HS-5 (cell line): ENCODE measurements at regions not wholly inside any gene's neighbourhood (a gene's known extent, or its start where the extent isn't known, plus 50 kb on each side); places are given as distances from the start of the nearest gene placed in this dataset.
A peak's percentile ranks its signal among the peaks of the same experiment; 100 is the strongest.

Experiments used
- DNase-seq: peaks from one replicate; pipeline ENCODE4 v3.0.0-alpha.2; 2012; ENCODE audit warnings: low read depth

DNA sequence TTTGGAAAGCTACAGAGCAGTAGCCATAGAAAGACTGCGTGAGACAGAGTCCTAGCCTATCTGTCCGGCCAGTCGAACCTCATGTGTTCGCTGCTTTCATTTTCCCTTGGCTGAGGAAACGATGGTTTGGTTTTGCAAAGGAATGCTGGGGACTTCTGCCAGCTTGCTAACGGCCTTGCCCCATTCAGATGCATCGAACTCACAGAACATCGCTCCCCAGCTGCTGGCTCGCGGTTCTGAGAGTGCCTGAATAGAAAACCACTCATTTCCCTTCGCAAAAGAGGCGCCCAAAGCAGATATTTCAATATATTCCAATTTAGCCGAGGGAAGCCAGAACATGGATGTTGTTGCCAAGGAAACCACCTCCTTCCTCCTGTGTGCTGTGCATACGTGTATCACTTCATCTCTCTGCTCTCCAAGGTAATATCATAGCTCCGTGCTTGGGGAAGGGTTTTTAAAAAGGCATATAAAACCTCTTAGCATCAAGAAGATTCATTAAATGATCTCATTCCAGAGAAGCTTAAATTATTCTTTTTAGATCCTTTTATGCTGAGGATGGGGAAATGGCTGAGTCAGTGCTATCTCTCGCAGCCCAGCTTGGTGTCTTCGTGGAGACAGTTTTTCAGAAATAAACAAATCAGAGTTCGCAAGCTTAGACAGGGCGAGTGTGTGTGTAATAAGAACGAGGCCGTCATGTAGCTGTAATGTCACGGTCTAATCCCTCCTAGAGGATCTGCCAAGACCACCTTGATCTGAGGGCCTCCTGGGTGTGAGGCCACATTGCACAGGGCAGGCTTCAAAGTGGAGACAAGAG is 215.2 kb downstream of the RPS24 start:
- no peak for DNase-seq

DNA sequence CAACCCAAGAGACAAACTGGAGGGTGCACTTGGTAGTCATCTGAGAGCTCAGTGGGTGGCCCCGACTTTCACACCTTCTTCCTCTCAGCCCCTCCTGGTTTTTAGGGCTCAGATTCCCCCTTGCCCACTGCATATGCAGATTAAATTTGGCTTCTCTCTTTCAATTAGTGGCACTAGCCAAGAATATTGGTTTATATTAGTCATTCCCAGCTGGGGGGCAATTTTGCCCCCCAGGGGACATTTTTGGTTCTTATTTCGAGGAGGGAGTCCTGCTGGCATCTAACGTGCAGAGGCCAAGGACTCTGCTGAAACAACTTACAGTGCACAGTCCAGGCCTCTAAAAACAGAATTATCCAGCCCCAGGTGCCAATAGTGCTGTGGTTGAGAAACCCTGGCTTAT is 216.0 kb downstream of the RPS24 start:
- no peak for DNase-seq

DNA sequence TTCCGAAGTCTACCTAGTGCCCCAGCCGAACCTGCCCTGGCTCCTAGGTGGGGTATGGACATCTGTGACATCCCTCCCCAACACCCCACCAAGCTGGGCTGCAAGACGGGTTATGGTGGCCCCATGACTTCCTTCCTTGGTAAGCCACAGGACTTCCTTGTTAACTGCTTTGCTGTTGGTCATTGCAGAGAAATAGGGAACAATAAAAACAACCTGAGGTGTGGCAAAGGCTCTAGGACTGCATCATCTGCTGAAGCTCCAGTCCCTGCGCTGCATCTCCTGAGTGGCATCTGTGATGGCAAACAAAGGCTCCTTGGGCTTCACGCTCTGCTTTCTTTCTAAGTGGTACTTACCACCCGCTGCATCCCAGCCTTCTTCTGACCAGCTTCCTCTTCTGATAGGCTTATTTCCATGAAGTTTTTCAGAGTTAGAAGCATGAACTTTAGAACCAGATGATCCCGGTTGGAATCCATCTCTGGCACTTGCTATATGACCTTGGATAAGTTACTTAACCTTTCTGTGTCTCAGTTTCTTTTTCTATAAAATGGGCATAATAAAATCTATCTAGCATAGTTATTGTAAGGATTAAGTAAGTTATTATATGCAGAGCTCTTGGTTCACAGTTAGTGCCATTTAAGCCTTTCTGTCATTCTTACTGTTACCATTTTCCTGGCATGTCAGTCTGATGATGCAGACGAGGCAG is 216.8 kb downstream of the RPS24 start:
- no peak for DNase-seq

DNA sequence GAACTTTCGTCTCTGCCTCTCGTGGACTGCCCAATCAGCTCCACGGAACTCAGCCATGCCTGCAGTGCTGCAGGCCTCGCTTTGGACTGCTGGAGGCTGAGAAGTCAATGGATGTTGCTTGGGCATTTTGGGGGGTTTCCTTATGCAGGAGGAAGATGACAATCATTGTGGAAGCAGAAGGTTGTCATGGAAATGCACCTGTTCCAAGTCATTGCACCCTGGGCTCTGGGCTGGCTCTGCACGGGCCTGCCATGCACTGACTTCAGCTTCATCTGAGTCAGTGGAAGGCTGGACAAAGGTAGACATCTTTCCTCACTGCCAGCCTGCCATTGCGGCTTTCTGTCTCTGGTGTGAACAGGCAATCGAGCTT is 217.3 kb downstream of the RPS24 start:
- no peak for DNase-seq

DNA sequence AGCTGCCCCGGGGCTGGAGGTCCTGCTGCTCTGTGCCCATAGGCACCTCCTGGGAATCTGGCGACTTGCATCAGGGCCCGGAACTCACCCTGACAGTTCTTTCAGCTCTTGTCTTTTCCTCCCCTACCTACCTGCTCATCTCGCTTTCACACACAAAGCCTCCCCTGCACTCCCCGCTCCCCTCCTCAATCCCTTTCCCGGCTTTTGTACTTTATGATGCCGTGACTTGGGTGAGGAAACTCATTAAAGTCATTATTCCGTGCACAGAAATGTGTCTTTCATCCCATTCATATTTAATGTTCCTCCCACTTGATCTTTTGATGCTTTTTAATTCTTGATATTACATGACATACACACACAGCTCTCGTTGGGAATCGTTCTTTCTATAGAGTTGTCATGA is 218.6 kb downstream of the RPS24 start:
- DNase-seq, result no peak

DNA sequence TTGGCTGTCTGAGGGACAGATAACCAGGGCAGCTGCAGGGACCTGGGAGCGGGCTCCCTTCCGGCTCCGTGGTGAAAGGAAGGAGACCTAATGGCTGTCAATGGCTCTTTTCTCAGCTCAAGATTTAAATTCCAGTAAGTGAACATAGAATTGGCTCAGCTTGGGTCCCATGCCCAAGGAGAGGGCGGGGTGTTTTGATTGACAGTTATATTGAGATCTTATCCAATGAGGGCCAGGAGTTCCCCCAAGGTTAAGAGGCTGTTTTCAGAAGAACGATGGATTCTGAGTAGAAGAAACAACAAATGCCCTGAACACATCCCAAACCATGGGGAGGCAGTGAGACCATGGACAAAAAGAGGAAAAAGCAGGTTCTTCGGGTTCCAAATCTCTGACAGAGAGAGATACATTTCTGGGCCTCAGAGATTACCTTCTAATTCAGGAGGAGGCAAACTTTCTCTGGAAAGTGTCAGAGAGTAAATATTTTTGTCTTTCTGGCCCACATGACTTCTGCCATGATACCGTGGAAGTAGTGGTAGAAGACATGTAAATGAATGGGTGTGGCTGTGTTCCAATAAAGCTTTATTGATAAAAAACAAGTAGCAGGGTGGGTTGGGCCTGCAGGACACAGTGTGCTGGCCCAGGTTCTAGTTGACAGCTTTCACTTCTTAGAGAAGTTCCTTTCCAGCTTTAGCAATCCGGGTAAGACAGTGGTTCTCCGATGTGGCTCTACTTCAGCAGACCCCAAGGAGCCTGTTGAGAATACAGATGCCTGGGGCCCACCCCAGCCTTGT is 219.6 kb downstream of the RPS24 start:
- no peak for DNase-seq

DNA sequence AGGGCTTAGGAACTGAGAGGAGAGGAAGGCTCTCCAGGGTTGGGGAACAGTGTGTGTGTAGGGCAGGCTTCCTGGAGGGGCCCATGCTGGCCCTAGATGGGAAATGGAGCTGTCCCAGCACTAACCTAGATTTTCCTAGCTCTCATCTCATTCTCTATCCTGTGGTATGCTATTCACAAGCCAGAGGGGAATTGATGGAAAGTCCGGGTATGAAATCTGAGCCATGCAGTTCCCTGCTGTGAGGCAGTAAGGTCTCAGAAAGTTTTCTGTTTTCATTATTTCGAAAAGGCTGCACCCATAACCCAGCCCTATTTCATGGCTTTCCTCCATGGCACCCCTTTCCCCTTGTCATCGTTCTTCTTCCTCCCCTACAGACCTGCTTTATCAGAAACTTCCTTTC is 220.3 kb downstream of the RPS24 start:
- DNase-seq, result no peak

DNA sequence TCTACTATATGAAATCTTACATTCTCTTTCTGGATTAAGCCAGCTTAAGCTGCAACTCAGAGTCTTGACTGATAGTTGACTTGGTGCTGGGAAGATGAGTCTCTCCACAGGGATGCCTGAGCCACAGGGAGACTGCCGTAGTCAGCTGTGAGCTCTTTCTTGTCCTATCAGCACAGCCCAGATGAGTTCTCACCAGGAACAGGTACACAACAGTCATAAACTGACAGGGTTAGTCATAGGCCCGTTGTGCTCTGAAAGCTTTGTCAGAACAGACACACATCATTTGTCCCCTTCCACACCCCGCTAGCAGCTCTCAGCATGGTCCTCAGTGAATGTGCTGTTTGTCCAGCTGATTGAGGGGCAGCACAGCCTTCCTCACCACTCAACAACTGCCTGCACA is 221.6 kb downstream of the RPS24 start:
- DNase-seq, result no peak

DNA sequence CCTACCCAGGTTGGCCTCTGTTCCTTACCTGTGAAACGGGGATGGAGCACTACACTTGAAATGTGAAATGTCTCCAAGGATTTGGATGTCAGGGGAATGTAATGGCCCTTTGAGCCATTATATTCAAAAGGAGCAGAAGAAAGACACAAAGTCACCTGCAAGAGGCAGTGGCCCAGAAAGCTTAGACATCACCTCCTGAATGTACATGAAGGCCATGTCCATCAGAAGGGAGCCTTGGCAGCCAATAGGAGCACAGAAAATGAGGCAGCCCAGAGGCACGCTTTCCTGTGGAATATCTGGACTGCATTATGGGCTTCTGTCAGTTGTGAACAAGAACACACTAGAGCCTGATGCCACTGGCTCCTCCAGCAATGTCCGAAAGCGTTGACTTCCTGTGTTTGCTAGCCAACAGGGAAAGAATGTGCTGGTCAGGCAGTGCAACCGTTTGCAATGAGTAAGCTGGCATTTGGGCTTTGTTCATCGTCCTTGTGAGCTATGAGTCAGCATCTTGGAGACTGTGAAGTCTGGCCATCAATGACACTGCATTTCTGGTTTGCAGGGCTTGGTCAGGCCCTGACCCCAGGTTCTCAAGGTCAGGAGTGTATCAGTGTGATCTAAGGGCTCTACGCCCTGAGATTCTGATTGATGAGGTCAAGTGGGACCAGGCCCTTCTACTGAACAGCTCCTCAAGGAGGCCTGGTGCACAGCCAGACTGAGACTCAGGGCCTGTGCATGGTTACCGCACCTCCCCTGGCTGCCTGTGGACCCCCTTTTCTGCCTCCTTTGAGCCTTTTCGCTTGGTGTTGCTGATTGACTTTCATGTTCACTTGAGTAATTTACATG is 222.4 kb downstream of the RPS24 start:
- DNase-seq, result peak; percentile 97

DNA sequence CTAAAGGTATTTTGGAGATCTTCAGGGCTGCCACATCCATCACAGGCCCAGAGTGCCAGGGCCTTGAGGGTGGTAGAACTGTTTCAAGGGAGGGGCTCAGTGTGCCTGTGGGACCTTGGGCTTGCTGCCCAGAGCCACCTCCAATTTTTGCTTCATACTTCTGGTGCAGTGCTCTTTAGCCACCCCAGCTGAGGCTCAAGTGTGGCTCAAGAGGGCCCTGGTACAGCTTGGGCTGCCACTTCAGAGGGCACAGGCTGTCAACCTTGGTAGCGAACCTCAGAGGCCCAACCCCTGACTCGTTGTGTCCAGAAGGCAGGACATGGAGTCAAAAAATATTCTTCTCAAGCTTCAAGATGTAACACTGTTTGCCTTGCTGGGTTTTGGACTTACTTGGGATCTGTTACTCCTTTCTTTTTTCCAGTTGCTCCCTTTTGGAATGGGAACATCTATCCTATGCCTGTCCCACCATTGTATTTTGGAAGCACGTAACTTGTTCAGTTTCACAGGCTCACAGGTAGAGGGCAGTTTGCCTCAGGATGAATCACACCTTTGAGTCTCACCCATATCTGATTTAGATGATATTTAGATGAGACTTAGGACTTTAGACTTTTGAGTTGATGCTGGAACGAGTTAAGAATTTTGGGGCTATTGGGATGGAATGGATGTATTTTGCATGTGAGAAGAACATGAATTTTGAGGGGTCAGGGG is 224.8 kb downstream of the RPS24 start:
- no peak for DNase-seq

DNA sequence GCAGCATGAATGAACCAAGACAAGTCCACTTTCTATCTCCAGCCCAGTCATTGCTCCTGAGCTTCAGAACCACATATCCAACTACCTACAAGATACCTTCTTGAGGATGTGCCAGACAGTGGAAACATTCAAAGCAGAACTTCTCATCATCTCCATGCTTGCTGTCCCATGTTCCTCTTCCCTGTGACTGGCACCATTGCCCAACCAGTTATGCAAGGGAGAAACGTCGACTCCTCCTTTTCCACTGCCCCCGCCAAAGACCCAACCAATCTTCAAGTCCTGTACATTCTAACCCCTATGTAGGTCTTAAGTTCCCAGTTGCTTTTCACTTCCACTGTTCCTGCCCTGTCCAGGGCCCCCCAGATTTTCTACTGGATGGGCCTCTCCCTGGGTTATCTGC is 225.7 kb downstream of the RPS24 start:
- DNase-seq, result no peak

DNA sequence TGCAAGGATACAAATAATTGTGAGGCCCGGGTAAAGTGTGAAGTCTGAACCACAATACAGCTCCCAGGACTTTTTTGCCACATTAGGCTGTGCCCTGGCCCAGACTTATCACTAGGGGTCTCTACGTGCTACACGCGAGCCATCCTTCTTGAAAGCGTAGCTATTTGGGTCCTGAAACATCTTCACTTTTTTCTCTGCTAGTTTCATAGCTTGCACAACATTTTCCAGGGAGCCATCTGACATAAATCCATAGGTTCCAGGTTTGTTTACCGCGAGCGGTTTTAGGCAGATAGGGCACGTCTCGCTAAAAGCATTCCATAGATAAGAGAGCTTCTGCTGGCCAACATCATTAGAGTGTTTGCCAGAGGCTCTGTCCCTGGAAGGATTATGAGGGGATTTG is 226.5 kb downstream of the RPS24 start:
- DNase-seq, result no peak

DNA sequence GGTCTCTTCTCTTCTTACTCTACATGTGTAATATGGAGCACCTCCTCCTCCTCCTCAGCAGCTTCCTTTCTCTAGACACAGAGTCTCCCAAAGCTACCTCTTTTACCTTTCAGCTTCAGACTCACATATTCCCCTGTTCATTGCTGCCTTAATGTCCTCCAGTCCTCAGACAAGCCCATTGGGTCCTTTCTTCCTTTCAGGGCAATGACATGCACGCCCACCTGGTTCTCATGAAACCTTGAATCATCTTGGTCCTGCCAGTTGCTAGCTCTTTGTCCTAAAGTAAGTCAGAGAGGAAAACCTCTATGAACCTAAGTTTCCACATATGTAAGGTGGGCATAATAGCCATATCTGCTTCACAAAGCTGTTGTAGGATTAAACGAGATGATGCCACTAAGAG is 227.0 kb downstream of the RPS24 start:
- DNase-seq, result no peak

DNA sequence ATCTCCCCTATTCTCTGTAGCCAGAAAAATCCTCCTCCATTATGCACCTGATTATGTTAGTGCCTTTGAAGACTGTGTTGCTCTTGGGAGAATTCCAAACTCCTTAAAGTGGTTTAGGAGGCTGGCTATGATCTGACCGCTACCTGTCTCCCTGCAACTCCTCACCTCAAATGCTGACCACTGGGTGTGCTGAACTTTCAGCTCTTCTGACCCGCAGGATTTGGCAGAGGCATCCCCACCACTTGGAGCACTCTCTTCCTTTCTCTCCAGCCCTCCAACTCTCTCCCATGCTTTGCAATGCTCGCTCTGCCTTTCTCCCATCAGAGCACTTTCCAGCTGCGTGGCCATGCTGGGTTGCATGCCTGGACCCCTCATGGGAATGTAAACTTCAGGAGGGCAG is 227.6 kb downstream of the RPS24 start:
- no peak for DNase-seq

DNA sequence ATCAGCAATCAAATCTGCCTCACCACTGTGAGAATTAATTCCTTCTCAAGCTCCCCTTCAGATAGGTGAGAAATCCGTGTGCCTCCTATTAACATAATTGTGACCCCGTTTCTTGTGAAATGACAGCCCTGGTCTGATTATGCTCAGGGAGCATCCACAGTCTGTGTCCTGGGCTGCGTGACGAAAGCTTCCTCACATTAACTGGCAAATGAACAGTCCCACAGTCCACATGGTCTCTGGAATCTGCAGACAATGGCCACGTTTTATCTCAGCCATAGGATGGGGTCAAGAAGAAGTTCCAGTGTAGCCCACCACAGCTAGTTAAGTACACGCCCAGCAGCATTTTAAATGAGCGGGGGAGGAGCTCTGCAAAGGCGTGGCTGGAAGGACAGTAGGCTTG is 229.2 kb downstream of the RPS24 start:
- no peak for DNase-seq

DNA sequence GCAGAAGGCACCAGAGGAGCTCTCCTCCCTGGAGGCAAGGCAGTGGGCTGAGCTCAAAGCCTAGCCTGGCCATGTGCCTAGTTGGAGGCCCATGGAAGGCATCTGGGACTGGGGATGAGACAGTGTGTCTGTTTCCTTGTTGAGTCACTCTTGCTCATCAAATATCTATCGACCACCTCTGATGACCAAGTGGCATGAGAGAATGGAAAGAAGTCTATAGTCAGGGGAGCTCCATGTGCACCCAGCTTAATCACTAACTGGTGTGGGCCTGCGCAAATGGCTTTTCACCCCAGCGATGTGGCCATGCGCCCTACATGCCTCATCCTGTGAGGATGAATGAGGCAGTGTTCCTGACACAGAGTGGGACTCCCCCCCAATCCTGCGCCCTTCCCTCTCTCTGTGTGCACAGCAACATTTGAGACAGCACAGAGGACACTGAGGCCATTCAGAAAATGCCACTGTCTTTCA is 229.9 kb downstream of the RPS24 start:
- DNase-seq, result peak; percentile 91

DNA sequence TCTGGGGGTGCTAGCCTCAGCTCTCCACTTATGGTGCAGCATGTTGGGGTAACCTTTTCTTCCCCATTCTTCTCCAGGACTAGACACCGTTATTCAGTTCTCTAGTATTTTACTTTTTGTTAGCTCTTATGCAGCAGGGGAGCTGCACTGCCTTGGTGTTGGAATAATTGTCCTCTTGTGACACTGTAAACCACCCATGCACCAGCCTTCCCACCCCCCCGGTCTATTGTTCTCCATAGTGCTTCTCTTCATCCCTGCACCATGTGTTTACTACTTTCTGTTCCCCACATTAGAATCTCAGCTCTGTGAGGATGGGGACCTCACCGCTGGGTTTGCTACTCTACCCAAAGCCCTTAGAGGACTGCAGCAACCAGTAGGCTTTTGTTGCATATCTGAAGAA is 230.7 kb downstream of the RPS24 start:
- no peak for DNase-seq

DNA sequence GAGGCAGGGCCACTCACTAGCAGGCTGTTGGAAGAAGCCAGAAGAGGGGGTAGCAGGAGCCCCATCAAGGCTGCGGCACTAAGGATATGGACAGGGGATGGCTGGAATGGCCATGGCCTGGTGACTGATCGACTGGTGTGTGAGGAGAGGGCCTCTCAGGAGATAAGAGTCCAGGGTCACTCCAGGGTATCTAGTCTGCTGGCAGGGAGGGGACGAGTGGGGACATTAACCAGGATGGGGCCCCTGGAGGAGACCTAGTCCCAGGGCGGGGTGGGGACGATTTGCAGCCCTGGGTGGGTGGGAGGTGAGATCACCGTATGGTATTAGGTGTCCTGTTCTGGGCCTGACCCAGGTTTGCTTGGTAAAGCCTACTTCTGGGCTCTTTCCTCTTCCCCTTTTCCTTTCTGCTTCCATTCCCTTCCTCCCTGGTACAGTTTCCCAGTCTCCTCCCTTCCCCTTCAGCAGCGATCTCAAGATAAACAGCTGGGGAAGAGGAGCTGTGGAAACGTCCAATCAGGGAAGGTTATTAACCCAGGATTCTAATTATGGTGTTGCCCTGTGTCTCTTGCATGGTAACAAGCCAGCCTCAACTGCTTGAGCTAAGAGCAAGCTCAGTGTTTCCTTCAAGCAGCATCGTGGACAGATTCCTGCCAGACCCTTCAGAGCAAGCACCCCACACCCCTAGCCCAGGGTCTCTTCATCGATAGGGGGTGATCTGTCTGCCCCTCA is 233.2 kb downstream of the RPS24 start:
- no peak for DNase-seq

DNA sequence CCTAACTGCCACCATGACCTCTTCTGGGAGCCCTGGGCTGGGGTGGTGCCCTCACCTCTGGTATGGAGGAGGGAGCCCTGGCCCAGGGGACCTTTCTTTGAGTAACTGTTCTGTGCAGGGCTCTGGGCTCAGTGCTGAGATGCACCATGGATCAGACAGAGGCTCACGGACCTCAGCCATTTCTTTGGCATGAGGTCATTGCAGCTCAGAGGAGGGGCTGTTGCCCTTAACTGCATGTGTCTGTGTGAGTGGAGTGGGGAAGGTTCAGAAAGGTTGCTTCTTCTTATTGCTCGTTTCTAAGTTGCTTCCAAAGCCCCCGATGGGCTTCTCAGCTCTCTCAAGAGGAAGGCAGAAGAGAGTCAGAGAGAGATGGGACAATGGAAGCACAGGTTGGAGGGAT is 233.9 kb downstream of the RPS24 start:
- DNase-seq, result no peak

DNA sequence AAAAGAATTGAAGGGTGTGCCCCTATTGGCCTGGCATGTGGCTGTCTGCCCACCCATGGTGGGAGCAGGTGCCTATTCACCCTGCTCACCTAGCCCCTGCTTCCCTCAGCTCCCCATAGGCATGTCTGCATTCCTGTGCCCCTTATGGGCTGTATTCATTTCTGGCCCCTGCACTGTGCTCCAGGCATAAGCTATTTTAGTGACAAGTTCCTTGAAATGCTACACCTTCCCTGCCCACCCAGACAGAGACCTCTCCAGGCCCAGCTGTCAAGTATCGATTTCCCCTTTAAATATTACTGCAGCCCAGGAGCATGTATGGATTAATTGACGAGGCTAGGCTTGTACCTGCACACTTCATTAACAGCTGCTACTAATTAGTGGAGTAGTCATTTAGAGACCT is 235.4 kb downstream of the RPS24 start:
- no peak for DNase-seq

DNA sequence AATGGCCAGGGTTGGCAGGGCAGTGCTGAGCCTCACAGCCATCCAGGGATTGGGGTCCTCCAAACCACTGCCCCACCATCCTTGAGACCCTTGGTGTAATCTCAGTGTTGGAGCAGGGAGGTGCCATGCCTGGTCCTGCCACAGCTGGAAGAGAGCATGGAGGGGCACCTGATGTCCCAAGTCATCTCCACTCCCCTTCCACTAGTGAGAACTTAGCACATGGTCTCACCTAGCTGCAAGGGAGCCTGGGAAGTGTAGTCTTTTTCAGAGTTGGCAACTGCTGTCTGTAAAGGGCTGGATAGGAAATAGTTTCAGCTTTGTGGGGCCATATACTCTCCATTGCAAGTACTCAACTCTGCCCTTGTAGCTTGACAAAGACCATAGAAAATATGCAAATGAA is 238.7 kb downstream of the RPS24 start:
- DNase-seq, result no peak
